ENCODE measurements at regions not wholly inside any gene's neighbourhood (a gene's known extent, or its start where the extent isn't known, plus 50 kb on each side); places are given as distances from the start of the nearest gene placed in this dataset.

GRCh38 chr4:81915430-81915829 lies 443.7 kb upstream of the RASGEF1B start:
- no peaks in the 10 kb centered on the region for H3K36me3 ChIP-seq (ENCODE audit: control insufficient read depth in 3 of 3, insufficient read depth in 2 of 3, low read depth in 1 of 3, low read length in 3 of 3)
- no peaks in the 10 kb centered on the region for H3K4me1 ChIP-seq (ENCODE audit: control insufficient read depth in 3 of 3, insufficient read depth in 2 of 3, low read depth in 1 of 3, low read length in 2 of 3)
- no peak overlapping the region for H3K4me3 ChIP-seq (ENCODE audit: low read depth in 1 of 3, low read length in 3 of 3)
- no peak overlapping the region for H3K27ac ChIP-seq (ENCODE audit: low read depth in 1 of 3, low read length in 2 of 3)
- H3K27me3 ChIP-seq (ENCODE audit: control insufficient read depth in 3 of 3, insufficient read depth in 3 of 3, low read length in 3 of 3): no peaks in the 10 kb centered on the region
- DNase-seq (no peak), FAIRE-seq (no peak)
- WGBS, 3 donors: 79 to 85% (median 81%) methylated on average over 2 of the region's 2 CpGs
- no peaks in the 10 kb centered on the region for H3K9me3 ChIP-seq (ENCODE audit: control insufficient read depth in 2 of 2, insufficient read depth in 1 of 2, low read depth in 1 of 2, low read length in 1 of 2)

DNA sequence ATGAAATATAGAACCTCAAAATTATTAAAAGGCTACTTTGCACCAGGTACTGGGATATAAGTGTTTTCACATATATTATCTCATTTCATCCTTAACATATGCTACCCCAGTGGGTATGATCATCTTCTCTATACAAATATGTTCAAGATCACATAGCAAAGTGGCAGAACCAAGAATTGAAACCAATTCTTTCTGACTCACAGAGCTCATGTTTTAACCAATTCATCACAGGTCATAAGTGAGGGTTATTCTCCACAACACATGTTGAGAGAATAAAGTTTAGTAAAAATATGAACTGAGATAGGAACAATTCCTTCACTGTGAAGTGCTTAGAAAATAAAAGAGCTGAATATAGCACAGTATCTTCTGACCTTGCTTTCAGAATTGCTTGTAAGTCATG lies 442.9 kb upstream of the RASGEF1B start:
- Histone ChIP-seq H3K27me3 (ENCODE audit: control insufficient read depth in 3 of 3, insufficient read depth in 3 of 3, low read length in 3 of 3) (no peaks in the 10 kb centered on the region), H3K4me1 (ENCODE audit: control insufficient read depth in 3 of 3, insufficient read depth in 2 of 3, low read depth in 1 of 3, low read length in 2 of 3) (no peaks in the 10 kb centered on the region), H3K9me3 (ENCODE audit: control insufficient read depth in 2 of 2, insufficient read depth in 1 of 2, low read depth in 1 of 2, low read length in 1 of 2) (no peaks in the 10 kb centered on the region), H3K36me3 (ENCODE audit: control insufficient read depth in 3 of 3, insufficient read depth in 2 of 3, low read depth in 1 of 3, low read length in 3 of 3) (no peaks in the 10 kb centered on the region), H3K27ac (ENCODE audit: low read depth in 1 of 3, low read length in 2 of 3) (no peak overlapping the region), H3K4me3 (ENCODE audit: low read depth in 1 of 3, low read length in 3 of 3) (no peak overlapping the region)
- no peak for DNase-seq
- FAIRE-seq: no peak

DNA sequence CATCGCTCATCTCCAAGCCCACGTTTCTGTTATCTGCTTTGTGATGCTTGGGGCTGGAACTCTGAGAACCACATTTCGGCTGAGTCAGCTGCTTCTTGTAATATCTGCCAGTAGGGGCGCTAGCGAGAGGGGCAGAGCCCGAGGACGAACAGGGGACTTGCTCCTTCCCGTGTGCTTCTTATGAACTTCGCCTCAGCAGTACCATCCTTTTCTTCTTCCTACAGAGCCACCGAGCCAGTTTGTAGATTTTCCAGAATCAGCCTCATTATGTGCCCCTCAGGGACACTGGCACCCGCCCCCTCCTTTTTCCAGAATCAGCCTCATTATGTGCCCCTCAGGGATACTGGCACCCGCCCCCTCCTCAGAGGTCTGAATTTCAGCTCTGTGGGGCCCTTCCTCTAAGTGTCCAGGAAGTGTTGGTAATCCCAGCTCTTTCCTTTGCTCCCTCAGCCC lies 441.7 kb upstream of the RASGEF1B start:
- H3K4me3 ChIP-seq (ENCODE audit: low read depth in 1 of 3, low read length in 3 of 3): no peak overlapping the region
- WGBS, 3 donors: 24 to 28% (median 28%) methylated on average over 12 of the region's 12 CpGs
- DNase-seq (peak; percentile 62 to 76), FAIRE-seq (no peak)
- no peaks in the 10 kb centered on the region for H3K9me3 ChIP-seq (ENCODE audit: control insufficient read depth in 2 of 2, insufficient read depth in 1 of 2, low read depth in 1 of 2, low read length in 1 of 2)
- H3K27me3 ChIP-seq (ENCODE audit: control insufficient read depth in 3 of 3, insufficient read depth in 3 of 3, low read length in 3 of 3): no peaks in the 10 kb centered on the region
- no peaks in the 10 kb centered on the region for H3K4me1 ChIP-seq (ENCODE audit: control insufficient read depth in 3 of 3, insufficient read depth in 2 of 3, low read depth in 1 of 3, low read length in 2 of 3)
- no peaks in the 10 kb centered on the region for H3K36me3 ChIP-seq (ENCODE audit: control insufficient read depth in 3 of 3, insufficient read depth in 2 of 3, low read depth in 1 of 3, low read length in 3 of 3)
- H3K27ac ChIP-seq (ENCODE audit: low read depth in 1 of 3, low read length in 2 of 3): no peak overlapping the region

DNA sequence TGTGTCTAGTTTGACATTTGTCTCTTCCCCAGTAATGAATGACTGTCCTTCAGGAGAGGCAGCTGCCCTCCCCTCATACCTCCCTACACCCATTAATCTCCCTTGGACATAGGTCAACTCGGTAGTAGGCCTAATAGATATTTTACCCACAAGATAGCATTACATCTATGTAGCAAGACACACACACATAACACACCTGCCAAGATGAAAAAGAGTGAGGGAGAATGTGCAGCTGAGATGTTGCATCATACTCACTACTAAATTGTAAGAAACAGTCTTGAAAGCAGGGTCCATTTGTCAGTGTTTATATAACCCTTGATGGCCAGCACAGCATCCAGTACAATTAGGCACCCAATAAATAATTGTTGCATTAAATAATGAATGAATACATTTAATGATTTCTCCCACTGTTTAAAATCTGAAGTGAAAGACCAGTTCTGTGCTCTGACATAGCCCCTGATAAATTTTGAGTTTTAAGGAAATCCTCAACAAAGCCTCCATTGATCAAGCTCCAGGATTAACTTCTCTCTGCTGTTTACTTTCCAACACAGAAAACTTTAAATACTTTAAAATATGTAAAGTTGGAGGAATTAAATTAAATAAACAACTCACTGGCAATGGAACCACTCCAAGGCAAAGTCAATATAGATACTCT lies 440.8 kb upstream of the RASGEF1B start:
- H3K4me3 ChIP-seq (ENCODE audit: low read depth in 1 of 3, low read length in 3 of 3): no peak overlapping the region
- WGBS, 3 donors: 23 to 44% (median 38%) methylated on average over 1 of the region's 1 CpG
- H3K4me1 ChIP-seq (ENCODE audit: control insufficient read depth in 3 of 3, insufficient read depth in 2 of 3, low read depth in 1 of 3, low read length in 2 of 3): no peaks in the 10 kb centered on the region
- H3K27me3 ChIP-seq (ENCODE audit: control insufficient read depth in 3 of 3, insufficient read depth in 3 of 3, low read length in 3 of 3): no peaks in the 10 kb centered on the region
- FAIRE-seq: no peak
- DNase-seq: no peak
- no peaks in the 10 kb centered on the region for H3K9me3 ChIP-seq (ENCODE audit: control insufficient read depth in 2 of 2, insufficient read depth in 1 of 2, low read depth in 1 of 2, low read length in 1 of 2)
- H3K27ac ChIP-seq (ENCODE audit: low read depth in 1 of 3, low read length in 2 of 3): no peak overlapping the region
- H3K36me3 ChIP-seq (ENCODE audit: control insufficient read depth in 3 of 3, insufficient read depth in 2 of 3, low read depth in 1 of 3, low read length in 3 of 3): no peaks in the 10 kb centered on the region

- FAIRE-seq (no peak), DNase-seq (no peak)
- peaks cover 0 to 13% (median 0%) of the 10 kb centered on the region in 3 donors for H3K4me1 ChIP-seq (ENCODE audit: control insufficient read depth in 3 of 3, insufficient read depth in 2 of 3, low read depth in 1 of 3, low read length in 2 of 3)
- no peaks in the 10 kb centered on the region for H3K9me3 ChIP-seq (ENCODE audit: control insufficient read depth in 2 of 2, insufficient read depth in 1 of 2, low read depth in 1 of 2, low read length in 1 of 2)
- H3K4me3 ChIP-seq (ENCODE audit: low read depth in 1 of 3, low read length in 3 of 3): no peak overlapping the region
- H3K36me3 ChIP-seq (ENCODE audit: control insufficient read depth in 3 of 3, insufficient read depth in 2 of 3, low read depth in 1 of 3, low read length in 3 of 3): no peaks in the 10 kb centered on the region
- no peak overlapping the region for H3K27ac ChIP-seq (ENCODE audit: low read depth in 1 of 3, low read length in 2 of 3)
- 87 to 92% (median 90%) methylated on average over 1 of the region's 1 CpG for WGBS, 3 donors
- peaks cover 0 to 4% (median 0%) of the 10 kb centered on the region in 3 donors for H3K27me3 ChIP-seq (ENCODE audit: control insufficient read depth in 3 of 3, insufficient read depth in 3 of 3, low read length in 3 of 3)
Observed at GRCh38 chr4:81906905-81907304, 435.2 kb upstream of the RASGEF1B start.

DNA sequence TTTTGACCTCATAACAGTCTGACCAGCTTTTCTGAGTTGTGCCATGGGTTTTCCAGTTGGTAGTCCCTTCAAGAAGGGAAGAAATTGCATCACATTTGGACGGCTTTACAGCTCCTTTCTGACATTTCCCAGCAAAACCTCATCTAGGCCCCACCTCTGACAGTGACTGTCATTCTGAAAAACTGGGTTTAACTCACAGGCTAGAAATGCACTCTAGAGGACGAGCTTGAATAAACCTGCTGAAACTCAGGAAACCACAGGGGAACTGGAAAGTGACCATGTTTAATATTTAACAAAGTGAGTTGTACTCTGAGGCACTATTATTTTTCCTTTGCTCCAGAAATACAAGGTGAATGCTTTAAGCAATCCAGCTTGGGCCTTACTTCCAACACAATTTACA lies 434.3 kb upstream of the RASGEF1B start:
- 37 to 55% (median 40%) methylated on average over 2 of the region's 2 CpGs for WGBS, 3 donors
- Histone ChIP-seq H3K27me3 (ENCODE audit: control insufficient read depth in 3 of 3, insufficient read depth in 3 of 3, low read length in 3 of 3) (peaks cover 0 to 4% (median 0%) of the 10 kb centered on the region in 3 donors), H3K9me3 (ENCODE audit: control insufficient read depth in 2 of 2, insufficient read depth in 1 of 2, low read depth in 1 of 2, low read length in 1 of 2) (no peaks in the 10 kb centered on the region), H3K4me3 (ENCODE audit: low read depth in 1 of 3, low read length in 3 of 3) (no peak overlapping the region), H3K27ac (ENCODE audit: low read depth in 1 of 3, low read length in 2 of 3) (peak overlapping the region in 1 of 3 donors; percentile 36), H3K36me3 (ENCODE audit: control insufficient read depth in 3 of 3, insufficient read depth in 2 of 3, low read depth in 1 of 3, low read length in 3 of 3) (no peaks in the 10 kb centered on the region), H3K4me1 (ENCODE audit: control insufficient read depth in 3 of 3, insufficient read depth in 2 of 3, low read depth in 1 of 3, low read length in 2 of 3) (peaks cover 0 to 13% (median 0%) of the 10 kb centered on the region in 3 donors)
- FAIRE-seq (no peak), DNase-seq (peak in 1 of 2 donors; percentile 63)

DNA sequence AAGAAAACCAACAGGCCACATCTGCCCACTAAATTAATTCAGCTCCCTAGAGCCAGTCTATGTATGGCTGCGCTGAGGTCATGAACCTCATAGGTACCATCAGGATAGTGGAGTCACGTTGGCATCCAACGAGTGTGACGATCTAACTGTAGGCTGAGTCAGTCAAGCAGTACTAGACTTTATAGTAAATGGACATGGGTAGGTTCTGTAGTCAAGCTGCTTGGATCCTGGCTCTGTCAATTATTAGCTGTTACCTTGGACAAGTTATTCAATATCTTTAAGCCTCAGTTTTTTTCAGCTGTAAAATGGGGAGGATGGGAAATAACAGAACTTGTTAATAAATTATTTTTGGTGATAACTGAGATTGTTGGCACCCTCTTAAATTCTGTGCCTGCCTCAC lies 432.4 kb upstream of the RASGEF1B start:
- FAIRE-seq: no peak
- H3K9me3 ChIP-seq (ENCODE audit: control insufficient read depth in 2 of 2, insufficient read depth in 1 of 2, low read depth in 1 of 2, low read length in 1 of 2): no peaks in the 10 kb centered on the region
- H3K4me1 ChIP-seq (ENCODE audit: control insufficient read depth in 3 of 3, insufficient read depth in 2 of 3, low read depth in 1 of 3, low read length in 2 of 3): peaks cover 0 to 13% (median 0%) of the 10 kb centered on the region in 3 donors
- peaks cover 0 to 7% (median 0%) of the 10 kb centered on the region in 3 donors for H3K27me3 ChIP-seq (ENCODE audit: control insufficient read depth in 3 of 3, insufficient read depth in 3 of 3, low read length in 3 of 3)
- H3K4me3 ChIP-seq (ENCODE audit: low read depth in 1 of 3, low read length in 3 of 3): no peak overlapping the region
- no peak for DNase-seq
- H3K36me3 ChIP-seq (ENCODE audit: control insufficient read depth in 3 of 3, insufficient read depth in 2 of 3, low read depth in 1 of 3, low read length in 3 of 3): no peaks in the 10 kb centered on the region
- WGBS, 3 donors: 94 to 99% (median 96%) methylated on average over 4 of the region's 4 CpGs
- no peak overlapping the region for H3K27ac ChIP-seq (ENCODE audit: low read depth in 1 of 3, low read length in 2 of 3)

GRCh38 chr4:81903212-81903611 lies 431.5 kb upstream of the RASGEF1B start:
- Histone ChIP-seq H3K27ac (ENCODE audit: low read depth in 1 of 3, low read length in 2 of 3) (no peak overlapping the region), H3K27me3 (ENCODE audit: control insufficient read depth in 3 of 3, insufficient read depth in 3 of 3, low read length in 3 of 3) (peaks cover 0 to 7% (median 0%) of the 10 kb centered on the region in 3 donors), H3K4me1 (ENCODE audit: control insufficient read depth in 3 of 3, insufficient read depth in 2 of 3, low read depth in 1 of 3, low read length in 2 of 3) (peaks cover 0 to 13% (median 0%) of the 10 kb centered on the region in 3 donors), H3K36me3 (ENCODE audit: control insufficient read depth in 3 of 3, insufficient read depth in 2 of 3, low read depth in 1 of 3, low read length in 3 of 3) (no peaks in the 10 kb centered on the region), H3K9me3 (ENCODE audit: control insufficient read depth in 2 of 2, insufficient read depth in 1 of 2, low read depth in 1 of 2, low read length in 1 of 2) (no peaks in the 10 kb centered on the region), H3K4me3 (ENCODE audit: low read depth in 1 of 3, low read length in 3 of 3) (no peak overlapping the region)
- DNase-seq (no peak), FAIRE-seq (no peak)
- 89 to 90% (median 90%) methylated on average over 2 of the region's 2 CpGs for WGBS, 3 donors

Measured in small intestine (tissue), 7 donors.